ENCODE measurements at regions not wholly inside any gene's neighbourhood (a gene's known extent, or its start where the extent isn't known, plus 50 kb on each side); places are given as distances from the start of the nearest gene placed in this dataset.
A peak's percentile ranks its signal among the peaks of the same experiment; 100 is the strongest.
"Not testable (repeated sequence)": the region's sequence is repeated elsewhere in the genome, so short reads cannot be mapped to it uniquely, and the experiment has no call there.

DNA sequence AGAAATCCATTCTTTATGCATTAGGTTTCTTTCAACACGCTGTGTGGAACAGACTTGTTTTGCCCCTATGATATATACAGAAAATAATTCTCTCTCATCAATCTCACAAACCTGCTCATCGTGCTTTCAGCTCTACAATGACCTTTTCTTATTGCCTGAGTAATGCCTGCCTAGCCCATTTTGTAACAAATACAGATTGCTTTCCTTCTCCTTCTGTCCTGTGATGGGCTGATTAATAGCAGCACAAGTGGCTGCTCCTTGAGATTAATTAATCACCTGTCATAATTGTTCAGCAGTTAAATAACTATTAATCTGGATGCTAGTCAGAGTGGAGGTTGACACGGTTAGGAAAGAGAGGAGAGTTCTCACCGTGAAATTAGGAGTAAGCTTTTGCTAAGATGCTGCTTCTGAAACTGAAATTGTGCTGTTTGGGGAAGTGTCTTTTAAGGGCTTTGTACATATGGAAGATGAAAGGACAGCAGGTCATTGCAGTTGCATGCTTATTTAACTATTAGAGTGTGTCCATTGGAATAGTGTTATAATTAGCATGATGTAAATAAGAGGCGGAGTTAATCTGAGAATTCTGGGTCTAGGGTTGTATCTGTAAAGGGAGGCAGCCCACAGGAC, 1430.5 kb downstream of the FAM181B start:
- no peaks in the 10 kb centered on the region for H3K4me1 ChIP-seq (ENCODE audit: insufficient read depth, insufficient read length)
- H3K4me3 ChIP-seq (ENCODE audit: insufficient read length, low read depth), result no peak overlapping the region
- DNase-seq (ENCODE audit: low read depth, low spot score), result no peak
- H3K27me3 ChIP-seq (ENCODE audit: insufficient read depth, insufficient read length), result no peaks in the 10 kb centered on the region
- TF ChIP-seq YY1 (IDR thresholded peaks at IDR 0.05; ENCODE audit: insufficient read depth, insufficient read length), result no peak
- TF ChIP-seq SUZ12 (IDR thresholded peaks at IDR 0.05; ENCODE audit: extremely low read depth, insufficient read depth, insufficient read length), result no peak
- TF ChIP-seq ZNF274 (IDR thresholded peaks at IDR 0.05; ENCODE audit: low read depth, low read length), result no peak
- H3K36me3 ChIP-seq (ENCODE audit: insufficient read depth, insufficient read length, low read length), result no peaks in the 10 kb centered on the region
- no peak overlapping the region for H3K9ac ChIP-seq (ENCODE audit: insufficient read length, low read depth)
- no peaks in the 10 kb centered on the region for H3K9me3 ChIP-seq (ENCODE audit: insufficient read depth, low read length)

DNA sequence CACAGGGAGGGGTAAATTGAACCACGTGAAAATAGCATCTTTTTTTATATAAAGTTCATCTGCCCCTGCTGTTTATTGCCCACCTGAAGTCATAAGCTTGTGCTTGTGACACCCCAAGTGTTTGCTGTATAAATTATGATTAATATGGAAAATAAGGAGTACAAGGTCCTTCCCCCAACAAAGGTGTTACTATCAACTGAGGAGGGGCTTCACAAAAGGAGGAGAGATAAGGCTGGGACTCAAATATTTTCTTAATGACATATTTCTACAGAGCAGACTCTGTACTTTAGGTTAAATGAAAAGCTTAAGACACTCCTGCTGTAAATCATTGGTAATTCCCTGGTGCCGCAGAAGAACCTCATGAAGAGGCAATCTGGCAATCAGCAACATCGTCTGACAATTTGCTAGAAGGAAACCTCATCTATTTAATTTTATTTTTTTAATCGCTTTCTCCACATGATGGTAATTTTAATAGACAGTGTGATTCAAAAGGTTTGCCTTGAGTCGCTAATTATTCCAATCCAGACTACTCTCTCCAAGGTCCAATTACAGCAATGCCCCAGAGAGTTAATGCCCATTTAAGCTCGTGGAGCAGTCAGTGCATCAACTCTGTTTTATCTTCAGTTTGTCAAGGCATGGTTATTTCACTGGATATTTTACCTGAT, 1432.4 kb downstream of the FAM181B start:
- H3K9ac ChIP-seq (ENCODE audit: insufficient read length, low read depth), result no peak overlapping the region
- no peaks in the 10 kb centered on the region for H3K27me3 ChIP-seq (ENCODE audit: insufficient read depth, insufficient read length)
- no peak overlapping the region for H3K4me3 ChIP-seq (ENCODE audit: insufficient read length, low read depth)
- DNase-seq (ENCODE audit: low read depth, low spot score), result no peak
- H3K9me3 ChIP-seq (ENCODE audit: insufficient read depth, low read length), result no peaks in the 10 kb centered on the region
- H3K36me3 ChIP-seq (ENCODE audit: insufficient read depth, insufficient read length, low read length), result no peaks in the 10 kb centered on the region
- no peak for TF ChIP-seq SUZ12 (IDR thresholded peaks at IDR 0.05; ENCODE audit: extremely low read depth, insufficient read depth, insufficient read length)
- H3K4me1 ChIP-seq (ENCODE audit: insufficient read depth, insufficient read length), result no peaks in the 10 kb centered on the region

DNA sequence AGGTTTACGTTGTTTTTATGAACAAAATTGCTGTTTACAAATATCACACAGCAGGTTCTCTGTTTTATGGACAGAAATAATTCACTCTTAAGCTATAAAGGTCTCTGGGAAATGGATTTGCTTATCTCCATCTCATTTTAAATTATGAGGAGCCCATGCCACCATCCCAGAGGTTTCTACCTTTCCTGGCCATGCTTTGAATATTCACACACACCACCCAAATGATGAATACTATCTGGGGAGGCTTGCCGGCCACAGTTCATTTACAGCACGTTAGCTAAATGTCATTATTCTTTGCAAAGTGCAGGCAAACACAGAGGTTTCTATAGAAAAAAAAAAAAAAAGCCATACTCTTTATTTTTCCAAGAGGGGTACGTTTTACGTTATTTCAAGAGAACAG, 1446.7 kb downstream of the FAM181B start:
- H3K36me3 ChIP-seq (ENCODE audit: insufficient read depth, insufficient read length, low read length), result no peaks in the 10 kb centered on the region
- H3K4me1 ChIP-seq (ENCODE audit: insufficient read depth, insufficient read length), result no peaks in the 10 kb centered on the region
- no peaks in the 10 kb centered on the region for H3K27me3 ChIP-seq (ENCODE audit: insufficient read depth, insufficient read length)
- H3K4me3 ChIP-seq (ENCODE audit: insufficient read length, low read depth), result no peak overlapping the region
- H3K9me3 ChIP-seq (ENCODE audit: insufficient read depth, low read length), result no peaks in the 10 kb centered on the region
- DNase-seq (ENCODE audit: low read depth, low spot score), result no peak
- no peak overlapping the region for H3K9ac ChIP-seq (ENCODE audit: insufficient read length, low read depth)
- TF ChIP-seq YY1 (IDR thresholded peaks at IDR 0.05; ENCODE audit: insufficient read depth, insufficient read length) (no peak), SUZ12 (IDR thresholded peaks at IDR 0.05; ENCODE audit: extremely low read depth, insufficient read depth, insufficient read length) (no peak), ZNF274 (IDR thresholded peaks at IDR 0.05; ENCODE audit: low read depth, low read length) (no peak)

DNA sequence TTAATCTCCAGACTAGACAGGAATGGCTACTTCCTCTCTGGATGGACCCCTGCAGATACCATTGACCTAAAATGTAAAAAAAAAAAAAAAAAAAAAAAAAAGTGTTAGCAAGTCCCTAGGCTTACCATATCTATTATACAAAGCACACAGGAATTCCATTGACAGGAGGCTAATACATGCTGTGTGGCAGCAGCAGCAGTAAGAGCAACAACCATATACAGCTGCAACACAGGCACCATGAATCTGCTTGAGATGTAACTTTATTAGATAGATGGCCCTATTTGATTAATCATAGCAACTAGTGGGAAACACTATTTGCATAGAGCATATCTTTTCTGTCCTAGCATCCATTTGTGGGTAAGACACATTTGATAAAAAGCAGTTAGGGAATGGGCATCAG, 1447.1 kb downstream of the FAM181B start:
- TF ChIP-seq ZNF274 (IDR thresholded peaks at IDR 0.05; ENCODE audit: low read depth, low read length) (no peak), YY1 (IDR thresholded peaks at IDR 0.05; ENCODE audit: insufficient read depth, insufficient read length) (no peak), SUZ12 (IDR thresholded peaks at IDR 0.05; ENCODE audit: extremely low read depth, insufficient read depth, insufficient read length) (no peak)
- Histone ChIP-seq H3K36me3 (ENCODE audit: insufficient read depth, insufficient read length, low read length) (no peaks in the 10 kb centered on the region), H3K4me3 (ENCODE audit: insufficient read length, low read depth) (no peak overlapping the region), H3K9ac (ENCODE audit: insufficient read length, low read depth) (no peak overlapping the region), H3K27me3 (ENCODE audit: insufficient read depth, insufficient read length) (no peaks in the 10 kb centered on the region), H3K9me3 (ENCODE audit: insufficient read depth, low read length) (no peaks in the 10 kb centered on the region), H3K4me1 (ENCODE audit: insufficient read depth, insufficient read length) (no peaks in the 10 kb centered on the region)
- DNase-seq (ENCODE audit: low read depth, low spot score), result peak; percentile 8

DNA sequence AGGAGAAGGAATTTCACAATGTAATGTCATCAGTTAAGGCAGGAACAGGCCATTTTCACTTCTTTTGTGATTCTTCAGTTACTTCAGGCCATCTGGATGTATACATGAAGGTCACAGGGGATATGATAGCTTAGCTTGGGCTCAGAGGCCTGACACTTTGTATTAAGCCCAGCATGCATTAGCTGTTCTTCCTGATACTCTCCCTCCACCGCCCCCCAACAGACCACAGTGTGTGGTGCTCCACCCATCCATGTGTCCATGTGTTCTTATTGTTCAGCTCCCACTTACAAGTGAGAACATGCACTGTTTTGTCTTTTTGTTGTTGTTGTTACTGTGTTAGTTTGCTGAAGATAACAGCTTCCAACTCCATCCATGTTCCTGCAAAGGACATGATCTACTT, 1453.4 kb downstream of the FAM181B start:
- H3K9ac ChIP-seq (ENCODE audit: insufficient read length, low read depth); H3K4me1 ChIP-seq (ENCODE audit: insufficient read depth, insufficient read length); H3K27me3 ChIP-seq (ENCODE audit: insufficient read depth, insufficient read length); DNase-seq (ENCODE audit: low read depth, low spot score); H3K9me3 ChIP-seq (ENCODE audit: insufficient read depth, low read length); H3K4me3 ChIP-seq (ENCODE audit: insufficient read length, low read depth); H3K36me3 ChIP-seq (ENCODE audit: insufficient read depth, insufficient read length, low read length): not testable (repeated sequence)

DNA sequence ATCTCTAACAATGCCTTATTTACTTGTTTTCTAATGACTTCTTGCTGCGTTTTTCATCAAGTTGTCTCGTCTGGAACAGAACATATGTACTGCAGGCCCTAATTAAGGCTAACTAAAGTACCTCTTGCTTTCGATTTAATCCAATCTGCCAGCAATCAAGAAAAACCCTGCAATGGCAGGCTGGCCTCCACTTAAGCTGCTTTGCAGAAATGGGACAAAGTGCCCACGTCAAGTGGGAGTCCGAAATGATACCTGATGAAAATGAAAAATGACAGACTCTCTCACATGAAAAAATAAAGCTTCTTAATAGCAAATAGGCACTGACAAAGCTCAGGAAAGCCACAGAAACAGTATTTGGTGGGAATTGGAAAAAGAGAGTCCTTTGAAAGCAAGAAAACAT, 1454.7 kb downstream of the FAM181B start:
- Histone ChIP-seq H3K4me3 (ENCODE audit: insufficient read length, low read depth) (no peak overlapping the region), H3K9ac (ENCODE audit: insufficient read length, low read depth) (no peak overlapping the region), H3K36me3 (ENCODE audit: insufficient read depth, insufficient read length, low read length) (no peaks in the 10 kb centered on the region), H3K9me3 (ENCODE audit: insufficient read depth, low read length) (no peaks in the 10 kb centered on the region), H3K4me1 (ENCODE audit: insufficient read depth, insufficient read length) (no peaks in the 10 kb centered on the region), H3K27me3 (ENCODE audit: insufficient read depth, insufficient read length) (no peaks in the 10 kb centered on the region)
- no peak for TF ChIP-seq YY1 (IDR thresholded peaks at IDR 0.05; ENCODE audit: insufficient read depth, insufficient read length)
- TF ChIP-seq SUZ12 (IDR thresholded peaks at IDR 0.05; ENCODE audit: extremely low read depth, insufficient read depth, insufficient read length), result no peak
- no peak for TF ChIP-seq ZNF274 (IDR thresholded peaks at IDR 0.05; ENCODE audit: low read depth, low read length)
- DNase-seq (ENCODE audit: low read depth, low spot score), result no peak

DNA sequence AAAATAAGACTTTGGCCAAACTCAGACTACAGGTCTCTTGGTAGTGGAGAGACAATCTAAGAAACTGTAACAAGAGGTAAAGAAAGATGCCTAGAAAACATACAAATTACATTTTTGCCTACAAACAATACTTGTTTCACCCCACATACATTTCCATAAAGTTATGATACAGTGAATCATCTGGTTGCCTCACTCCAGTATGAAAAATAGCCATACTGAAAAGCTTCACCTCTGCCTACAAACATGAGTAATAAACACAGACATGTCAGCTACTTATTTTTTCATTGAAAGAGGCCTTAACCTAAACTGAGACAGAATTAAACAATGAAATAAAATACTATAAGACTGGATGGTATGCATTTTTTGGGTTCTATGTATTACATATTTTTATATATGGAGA, 1463.0 kb downstream of the FAM181B start:
- no peaks in the 10 kb centered on the region for H3K27me3 ChIP-seq (ENCODE audit: insufficient read depth, insufficient read length)
- no peaks in the 10 kb centered on the region for H3K4me1 ChIP-seq (ENCODE audit: insufficient read depth, insufficient read length)
- no peak overlapping the region for H3K9ac ChIP-seq (ENCODE audit: insufficient read length, low read depth)
- no peaks in the 10 kb centered on the region for H3K36me3 ChIP-seq (ENCODE audit: insufficient read depth, insufficient read length, low read length)
- no peak for DNase-seq (ENCODE audit: low read depth, low spot score)
- H3K4me3 ChIP-seq (ENCODE audit: insufficient read length, low read depth), result no peak overlapping the region
- no peak for TF ChIP-seq YY1 (IDR thresholded peaks at IDR 0.05; ENCODE audit: insufficient read depth, insufficient read length)
- no peak for TF ChIP-seq ZNF274 (IDR thresholded peaks at IDR 0.05; ENCODE audit: low read depth, low read length)
- TF ChIP-seq SUZ12 (IDR thresholded peaks at IDR 0.05; ENCODE audit: extremely low read depth, insufficient read depth, insufficient read length), result no peak
- H3K9me3 ChIP-seq (ENCODE audit: insufficient read depth, low read length), result no peaks in the 10 kb centered on the region
